ENCODE measurements at regions not wholly inside any gene's neighbourhood (a gene's known extent, or its start where the extent isn't known, plus 50 kb on each side); places are given as distances from the start of the nearest gene placed in this dataset.

GRCh38 chr4:162461952-162462351, 298.2 kb upstream of the FSTL5 start:
- Mint-ChIP-seq H3K36me3 (no peaks in the 10 kb centered on the region), H3K4me1 (ENCODE audit: unreplicated experiment) (no peaks in the 10 kb centered on the region), H3K27ac (no peak overlapping the region), H3K9me3 (no peaks in the 10 kb centered on the region), H3K4me3 (no peak overlapping the region), H3K27me3 (no peaks in the 10 kb centered on the region)
- peak; percentile 61 for TF ChIP-seq CTCF (conservative IDR thresholded peaks at IDR 0.05)
- no peak for DNase-seq (ENCODE audit: extremely low spot score, unreplicated experiment)

- H3K27me3 Mint-ChIP-seq = no peaks in the 10 kb centered on the region
- H3K27ac Mint-ChIP-seq = no peak overlapping the region
- no peak for DNase-seq (ENCODE audit: extremely low spot score, unreplicated experiment)
- TF ChIP-seq CTCF (conservative IDR thresholded peaks at IDR 0.05) = no peak
- H3K4me1 Mint-ChIP-seq (ENCODE audit: unreplicated experiment) = no peaks in the 10 kb centered on the region
- no peak overlapping the region for H3K4me3 Mint-ChIP-seq
- H3K9me3 Mint-ChIP-seq = no peaks in the 10 kb centered on the region
- H3K36me3 Mint-ChIP-seq = no peaks in the 10 kb centered on the region
Measured at GRCh38 chr4:162458051-162458450, 294.3 kb upstream of the FSTL5 start.

GRCh38 chr4:162457071-162457865, 293.5 kb upstream of the FSTL5 start:
- no peak for DNase-seq (ENCODE audit: extremely low spot score, unreplicated experiment)
- no peak overlapping the region for H3K27ac Mint-ChIP-seq
- H3K4me3 Mint-ChIP-seq = no peak overlapping the region
- no peaks in the 10 kb centered on the region for H3K4me1 Mint-ChIP-seq (ENCODE audit: unreplicated experiment)
- no peaks in the 10 kb centered on the region for H3K36me3 Mint-ChIP-seq
- no peak for TF ChIP-seq CTCF (conservative IDR thresholded peaks at IDR 0.05)
- H3K27me3 Mint-ChIP-seq = no peaks in the 10 kb centered on the region
- H3K9me3 Mint-ChIP-seq = no peaks in the 10 kb centered on the region

GRCh38 chr4:162456106-162456505, 292.3 kb upstream of the FSTL5 start:
- no peaks in the 10 kb centered on the region for H3K9me3 Mint-ChIP-seq
- no peak overlapping the region for H3K27ac Mint-ChIP-seq
- no peak overlapping the region for H3K4me3 Mint-ChIP-seq
- no peak for TF ChIP-seq CTCF (conservative IDR thresholded peaks at IDR 0.05)
- no peaks in the 10 kb centered on the region for H3K36me3 Mint-ChIP-seq
- H3K27me3 Mint-ChIP-seq = no peaks in the 10 kb centered on the region
- no peak for DNase-seq (ENCODE audit: extremely low spot score, unreplicated experiment)
- H3K4me1 Mint-ChIP-seq (ENCODE audit: unreplicated experiment) = no peaks in the 10 kb centered on the region

- DNase-seq (ENCODE audit: extremely low spot score, unreplicated experiment) = no peak
- no peaks in the 10 kb centered on the region for H3K27me3 Mint-ChIP-seq
- no peak overlapping the region for H3K27ac Mint-ChIP-seq
- H3K36me3 Mint-ChIP-seq = no peaks in the 10 kb centered on the region
- H3K4me3 Mint-ChIP-seq = no peak overlapping the region
- TF ChIP-seq CTCF (conservative IDR thresholded peaks at IDR 0.05) = no peak
- no peaks in the 10 kb centered on the region for H3K9me3 Mint-ChIP-seq
- H3K4me1 Mint-ChIP-seq (ENCODE audit: unreplicated experiment) = no peaks in the 10 kb centered on the region
Measured at GRCh38 chr4:162450531-162451035, 286.8 kb upstream of the FSTL5 start.

All from type B pancreatic cell (in vitro differentiated cells).